ENCODE measurements at regions not wholly inside any gene's neighbourhood (a gene's known extent, or its start where the extent isn't known, plus 50 kb on each side); places are given as distances from the start of the nearest gene placed in this dataset.
"Not testable (repeated sequence)": the region's sequence is repeated elsewhere in the genome, so short reads cannot be mapped to it uniquely, and the experiment has no call there.

DNA sequence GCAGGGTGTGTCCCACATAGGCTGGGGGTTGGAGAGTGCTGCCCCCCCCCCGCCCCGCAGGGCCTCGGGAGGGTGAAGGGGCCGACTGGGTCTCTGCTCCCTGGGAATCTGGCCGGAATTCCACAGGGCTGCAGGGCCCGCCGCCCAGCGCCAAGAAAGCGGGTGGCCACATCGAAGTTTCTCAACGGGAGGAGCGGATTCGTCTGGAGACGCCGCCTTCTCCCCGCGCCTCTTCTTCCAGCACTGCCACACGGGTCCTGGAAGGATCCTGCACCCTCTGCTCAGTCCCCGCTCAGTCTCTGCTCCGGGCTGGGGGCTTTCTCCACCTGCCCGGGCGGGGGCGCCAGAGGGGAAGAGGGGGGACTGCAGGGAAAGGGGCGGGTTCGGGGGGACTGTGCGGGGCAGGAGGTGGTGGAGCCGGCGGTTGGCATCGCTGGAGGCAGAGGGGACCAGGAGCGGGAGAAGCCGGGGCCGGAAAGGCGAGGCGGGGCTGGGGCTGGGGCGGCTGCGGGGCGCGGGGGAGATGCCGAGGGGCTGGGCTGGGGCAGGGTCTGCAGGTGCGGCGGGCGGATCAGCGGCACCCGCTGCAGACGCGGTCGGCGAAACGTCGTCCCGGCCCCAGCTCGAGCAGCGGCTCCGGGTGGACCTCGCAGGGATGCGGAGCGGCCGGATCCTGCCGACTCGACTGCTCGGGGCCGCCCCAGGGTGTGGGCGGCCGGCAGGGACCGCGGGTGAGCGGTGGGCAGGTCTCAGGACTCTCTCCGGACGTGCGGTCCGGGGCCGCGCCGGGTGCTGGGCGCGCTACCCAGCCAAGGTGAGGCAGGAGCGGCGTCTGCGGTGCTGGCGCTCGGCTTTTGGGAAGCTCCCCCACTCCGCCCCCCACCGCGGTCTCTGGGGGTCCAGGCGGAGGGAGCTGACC is 811.4 kb upstream of the TMEM132C start:
- ATAC-seq (no peak), DNase-seq (ENCODE audit: low spot score) (no peak)
- intact Hi-C loops (cut with DNase I) = no loop called here

DNA sequence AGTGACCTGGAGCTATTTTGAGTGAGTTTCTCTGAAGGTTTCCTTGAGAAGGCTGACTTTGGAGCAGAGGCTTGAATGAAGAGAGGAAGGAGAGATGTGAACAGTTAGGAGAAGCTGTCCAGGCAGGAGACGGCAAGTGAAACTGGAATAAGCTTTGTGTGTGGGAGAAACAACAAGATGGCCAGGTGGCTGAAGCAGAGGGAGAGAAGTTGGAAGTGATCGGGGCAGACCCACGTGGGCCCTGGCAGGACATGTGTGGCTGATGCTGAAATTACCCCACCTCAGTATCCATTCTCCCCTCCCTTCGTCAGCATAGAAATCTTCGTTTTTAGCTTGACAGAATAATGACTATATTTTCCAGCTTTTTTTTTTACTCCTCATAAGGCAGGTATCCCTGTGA is 809.2 kb upstream of the TMEM132C start:
- intact Hi-C loops (cut with DNase I) = no loop called here
- ATAC-seq (no peak), DNase-seq (ENCODE audit: low spot score) (no peak)

DNA sequence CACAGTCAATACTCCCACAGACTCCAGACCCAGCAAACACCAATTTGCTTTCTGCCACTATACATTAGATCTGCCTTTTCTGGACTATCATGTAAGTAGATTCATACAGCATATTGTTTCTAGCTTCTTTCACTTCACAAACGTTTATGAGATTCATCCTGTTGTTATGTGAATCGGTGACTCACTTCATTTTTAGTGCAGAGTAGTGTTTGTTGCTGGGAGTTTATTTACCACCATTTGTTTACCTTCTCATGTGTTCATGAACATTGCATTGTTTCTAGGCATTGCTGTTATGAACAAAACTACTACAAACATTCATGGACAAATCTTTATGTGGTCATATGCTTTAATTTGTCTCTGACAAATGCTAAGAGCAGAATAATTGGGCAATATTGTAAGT is 807.8 kb upstream of the TMEM132C start:
- ATAC-seq (no peak), DNase-seq (ENCODE audit: low spot score) (no peak)
- intact Hi-C loops (cut with DNase I) = no loop called here

DNA sequence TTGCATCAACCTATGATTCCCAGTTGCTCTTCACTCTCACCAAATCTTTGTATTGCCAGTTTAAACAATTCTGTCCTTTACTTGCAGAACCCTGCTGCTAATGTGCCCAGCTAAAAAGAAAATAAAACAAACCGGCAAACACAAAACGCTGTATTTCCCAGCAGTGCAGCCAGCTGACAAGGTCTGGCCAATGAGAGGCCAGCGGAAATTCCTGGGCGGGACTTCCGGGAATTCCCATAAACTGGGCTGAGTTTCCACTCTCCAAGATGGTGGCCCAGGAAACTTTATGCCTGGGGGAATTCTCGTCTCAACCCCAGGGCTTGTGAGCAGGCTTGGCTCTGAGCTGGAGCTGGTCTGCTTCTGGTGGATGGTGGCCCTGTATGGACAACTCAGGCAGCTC is 807.3 kb upstream of the TMEM132C start:
- DNase-seq (ENCODE audit: low spot score) (no peak), ATAC-seq (no peak)
- intact Hi-C loops (cut with DNase I) = no loop called here

DNA sequence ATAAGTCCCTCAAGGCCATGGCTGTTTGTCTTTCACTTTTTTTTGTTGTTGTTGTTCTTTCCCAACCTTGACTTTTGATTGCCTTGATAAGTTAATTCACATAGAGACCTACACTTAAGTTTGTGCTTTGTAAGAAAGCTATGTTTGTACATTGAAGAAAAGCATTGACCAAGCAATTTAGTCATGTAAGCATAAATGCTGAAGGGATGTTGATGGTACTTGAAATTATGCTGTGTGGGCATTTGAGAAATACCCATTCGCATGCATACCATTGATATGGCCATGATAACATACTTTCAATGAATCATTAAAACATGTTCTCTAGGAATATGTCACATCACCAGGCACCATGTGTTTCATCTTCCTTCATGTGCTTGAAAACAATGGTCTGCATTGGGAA is 803.7 kb upstream of the TMEM132C start:
- intact Hi-C loops (cut with DNase I) = no loop called here
- ATAC-seq (no peak), DNase-seq (ENCODE audit: low spot score) (no peak)

DNA sequence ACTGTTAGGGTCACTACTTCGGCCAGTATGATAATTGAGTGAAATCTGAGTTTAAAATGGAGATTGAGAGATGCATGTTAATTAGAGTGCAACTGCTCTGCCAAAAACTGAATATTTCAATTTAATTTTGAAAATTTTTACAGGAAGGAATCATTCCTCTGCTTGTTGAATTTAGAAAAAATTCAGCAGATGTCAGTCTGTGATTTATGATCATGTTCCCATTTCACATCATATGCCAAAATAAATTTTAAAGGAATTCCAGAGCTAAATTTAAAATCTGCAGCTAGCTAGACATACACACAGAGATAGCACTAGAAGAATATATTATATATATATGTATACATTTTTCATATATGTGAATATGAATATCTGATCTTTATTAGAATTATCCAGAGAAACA is 797.6 kb upstream of the TMEM132C start:
- ATAC-seq (no peak), DNase-seq (ENCODE audit: low spot score) (no peak)
- intact Hi-C loops (cut with DNase I) = no loop called here

DNA sequence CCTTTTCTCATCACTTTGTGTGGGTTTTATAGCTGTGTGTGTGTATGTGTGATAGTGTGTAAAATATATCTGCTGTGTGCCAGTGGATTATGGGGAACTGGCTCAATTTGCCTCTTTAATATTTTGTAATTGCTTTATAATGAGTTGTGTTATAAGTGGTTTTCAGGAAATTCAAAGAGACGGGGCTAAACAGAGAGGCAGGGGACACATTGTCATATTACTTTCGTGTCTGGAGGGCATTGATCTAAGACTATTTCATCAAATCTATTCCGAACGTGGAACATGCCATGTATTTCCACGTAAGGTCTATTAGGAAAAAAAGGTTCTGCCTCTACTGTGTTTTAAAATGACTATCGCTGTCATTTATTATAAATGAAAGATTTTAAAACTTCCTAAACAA is 793.2 kb upstream of the TMEM132C start:
- no peak for DNase-seq (ENCODE audit: low spot score)
- intact Hi-C loops (cut with DNase I) = no loop called here
- ATAC-seq = no peak

DNA sequence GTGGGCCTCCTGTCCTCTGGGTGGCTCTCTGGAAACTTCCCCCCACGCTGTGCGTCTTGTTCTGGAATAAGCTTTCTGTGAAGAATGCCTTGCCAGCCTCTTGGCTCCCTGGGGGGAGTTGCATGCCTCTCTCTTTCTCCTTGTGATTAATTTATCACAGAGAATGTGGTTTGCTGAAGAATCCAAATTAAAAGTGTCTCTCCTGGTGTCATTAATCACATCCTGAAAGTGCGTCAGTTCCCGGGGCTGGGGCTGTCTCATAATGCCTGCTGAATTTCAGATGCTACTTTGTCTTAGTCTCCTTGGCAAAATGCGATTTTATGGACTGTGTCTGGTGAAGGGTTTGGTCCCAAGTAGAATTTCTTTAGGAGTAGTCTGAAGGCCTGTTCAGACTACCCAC is 787.7 kb upstream of the TMEM132C start:
- DNase-seq (ENCODE audit: low spot score) (no peak), ATAC-seq (no peak)
- intact Hi-C loops (cut with DNase I) = no loop called here

DNA sequence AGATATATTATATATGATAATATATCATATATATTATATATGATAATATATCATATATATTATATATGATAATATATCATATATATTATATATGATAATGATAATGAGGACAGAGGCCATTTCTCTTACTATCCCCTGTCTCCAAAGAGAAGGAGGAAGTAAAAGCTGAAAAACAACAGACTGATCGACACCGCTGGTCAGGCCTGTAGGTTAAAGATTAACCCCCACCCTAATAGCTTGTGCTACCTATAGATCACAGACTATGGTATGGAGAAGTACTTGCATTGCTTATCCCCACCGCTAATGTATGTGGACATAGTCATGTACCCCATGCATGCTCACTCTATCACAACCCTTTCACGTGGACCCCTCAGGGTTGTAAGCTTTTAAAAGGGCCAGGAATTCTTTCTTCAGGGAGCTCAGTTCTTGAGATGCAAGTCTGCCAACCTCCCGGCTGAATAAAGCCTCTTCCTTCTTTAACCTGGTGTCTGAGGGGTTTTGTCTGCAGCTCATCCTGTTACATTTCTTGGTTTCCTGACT is 786.1 kb upstream of the TMEM132C start:
- ATAC-seq (no peak), DNase-seq (ENCODE audit: low spot score) (no peak)
- intact Hi-C loops (cut with DNase I) = no loop called here

DNA sequence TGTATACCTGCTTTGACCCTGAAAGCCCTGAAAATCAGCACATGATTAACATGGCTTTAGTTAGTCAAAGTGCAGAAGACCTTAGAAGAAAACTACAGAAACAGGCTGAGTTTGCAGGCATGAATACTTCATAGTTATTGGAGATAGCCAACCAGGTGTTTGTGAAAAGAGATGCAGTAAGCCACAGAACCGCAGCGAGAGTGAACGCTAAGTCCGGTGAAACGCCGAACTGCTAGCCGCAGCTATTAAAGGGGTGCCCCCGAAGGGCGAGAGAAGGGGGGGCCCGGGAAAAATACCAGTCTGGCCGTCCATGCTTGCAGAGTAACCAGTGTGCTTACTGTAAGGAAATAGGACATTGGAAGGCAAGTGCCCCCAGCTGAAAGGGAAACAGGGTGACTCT is 784.0 kb upstream of the TMEM132C start:
- ATAC-seq (no peak), DNase-seq (ENCODE audit: low spot score) (no peak)
- intact Hi-C loops (cut with DNase I) = no loop called here

DNA sequence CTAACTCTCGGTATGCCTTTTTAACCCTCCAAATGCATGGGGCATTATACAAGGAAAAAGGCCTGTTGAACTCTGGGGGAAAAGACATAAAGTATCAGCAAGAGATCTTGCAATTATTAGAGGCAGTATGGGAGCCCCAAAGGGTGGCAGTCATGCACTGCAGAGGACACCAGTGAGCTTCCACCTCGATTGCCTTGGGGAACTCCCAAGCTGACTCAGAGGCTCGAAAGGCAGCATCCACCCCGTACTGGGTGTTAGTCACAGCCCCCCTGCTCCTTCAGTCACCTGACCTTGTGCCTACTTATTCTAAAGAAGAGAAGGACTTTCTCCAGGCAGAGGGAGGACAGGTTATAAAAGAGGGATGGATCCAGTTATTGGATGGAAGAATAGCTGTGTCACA is 781.4 kb upstream of the TMEM132C start:
- DNase-seq (ENCODE audit: low spot score) (no peak), ATAC-seq (no peak)
- intact Hi-C loops (cut with DNase I) = no loop called here

DNA sequence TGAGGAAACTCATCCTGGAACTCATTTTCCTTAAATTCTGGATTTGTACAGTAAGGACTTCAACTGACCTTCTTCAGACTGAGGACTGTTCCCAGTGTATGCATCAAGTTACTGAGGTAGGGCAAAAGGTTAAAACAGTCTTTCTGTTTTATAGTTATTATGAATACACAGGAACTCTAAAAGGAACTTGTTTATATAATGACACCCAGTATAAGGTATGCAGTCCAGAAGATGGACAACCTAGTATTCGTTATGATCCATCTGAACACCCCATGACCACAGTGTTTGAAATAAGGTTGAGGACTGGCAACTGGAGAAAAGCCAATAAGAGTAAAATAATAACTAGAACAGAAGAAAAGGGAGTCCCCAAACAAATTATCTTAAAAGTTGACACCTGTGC is 779.9 kb upstream of the TMEM132C start:
- intact Hi-C loops (cut with DNase I) = no loop called here
- ATAC-seq (no peak), DNase-seq (ENCODE audit: low spot score) (no peak)

DNA sequence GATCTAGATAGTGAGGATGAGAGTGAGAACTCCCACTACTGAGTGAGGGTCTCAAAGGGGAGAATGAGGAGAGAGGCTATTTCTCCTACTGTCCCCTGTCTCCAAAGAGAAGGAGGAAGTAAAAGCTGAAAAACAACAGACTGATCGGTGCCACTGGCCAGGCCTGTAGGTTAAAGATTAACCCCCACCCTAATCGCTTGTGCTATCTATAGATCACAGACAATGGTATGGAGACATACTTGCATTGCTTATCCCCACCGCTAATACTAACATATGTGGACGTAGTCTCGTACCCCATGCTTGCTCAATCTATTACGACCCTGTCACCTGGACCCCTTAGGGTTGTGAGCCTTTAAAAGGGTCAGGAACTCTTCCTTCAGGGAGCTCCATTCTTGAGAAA is 777.9 kb upstream of the TMEM132C start:
- intact Hi-C loops (cut with DNase I) = no loop called here
- ATAC-seq (no peak), DNase-seq (ENCODE audit: low spot score) (no peak)

DNA sequence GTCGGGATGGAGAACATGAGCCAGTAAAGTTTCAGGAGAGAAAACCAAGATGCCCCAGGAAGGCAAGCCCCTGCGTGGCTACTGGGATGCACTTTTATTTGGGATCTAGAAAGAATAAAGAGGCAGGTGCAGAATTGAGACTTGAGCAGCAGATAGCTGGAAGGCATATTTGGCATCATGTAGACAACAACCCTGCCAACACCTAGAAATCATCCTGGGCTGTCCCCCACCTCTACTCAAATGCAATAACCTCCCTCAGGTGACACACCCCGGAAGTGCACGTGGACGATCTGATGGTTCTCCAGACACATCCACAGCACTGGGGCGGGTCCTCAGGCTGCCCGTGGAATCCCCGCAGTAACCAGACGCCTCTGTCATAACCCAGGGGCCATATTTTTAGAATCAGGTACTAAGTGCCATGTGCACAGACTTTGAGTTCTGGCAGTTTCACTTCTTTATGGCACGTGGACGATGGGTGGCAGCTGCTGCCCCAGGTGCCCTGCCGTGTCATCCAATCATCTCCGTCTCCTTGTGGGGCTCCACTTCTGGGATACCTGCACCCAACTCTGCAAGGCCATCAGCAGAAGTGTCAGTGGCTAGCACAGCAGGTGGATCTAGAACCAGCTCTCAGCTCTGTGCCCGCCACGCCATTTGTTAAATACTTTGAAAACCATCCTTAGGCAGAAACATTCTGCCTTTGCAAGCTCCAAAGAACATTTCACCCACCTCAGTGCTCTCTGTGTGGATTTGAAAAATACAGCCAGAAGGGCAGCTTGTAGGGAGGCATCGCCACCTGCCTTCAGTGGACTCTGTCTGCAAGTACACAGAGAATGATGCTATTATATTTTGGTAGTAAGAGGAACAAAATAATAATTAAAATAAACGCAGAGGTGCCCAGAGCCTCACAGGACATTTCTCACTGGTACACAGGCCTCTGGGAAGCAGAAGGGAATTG is 771.7 kb upstream of the TMEM132C start:
- intact Hi-C loops (cut with DNase I) = no loop called here
- ATAC-seq (no peak), DNase-seq (ENCODE audit: low spot score) (no peak)

DNA sequence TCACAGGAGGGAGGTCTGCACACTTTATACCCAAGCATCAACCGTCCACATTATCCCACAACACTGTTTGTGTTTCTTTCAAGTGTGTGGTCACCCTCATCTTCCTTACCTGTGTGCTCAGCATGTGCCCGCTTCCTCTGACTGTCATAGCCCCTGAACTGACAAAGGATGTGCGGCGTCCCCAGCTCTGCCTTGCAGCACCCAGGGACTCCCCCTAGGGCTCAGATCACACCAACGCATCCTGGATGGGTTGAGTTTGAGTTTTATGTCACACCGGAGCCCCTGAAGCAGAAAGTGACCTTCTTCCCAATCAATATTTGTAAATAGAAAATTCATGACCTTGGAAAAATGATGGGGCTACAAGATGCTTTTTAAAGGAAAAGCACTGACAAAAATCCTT is 770.7 kb upstream of the TMEM132C start:
- intact Hi-C loops (cut with DNase I) = no loop called here
- ATAC-seq (no peak), DNase-seq (ENCODE audit: low spot score) (no peak)

DNA sequence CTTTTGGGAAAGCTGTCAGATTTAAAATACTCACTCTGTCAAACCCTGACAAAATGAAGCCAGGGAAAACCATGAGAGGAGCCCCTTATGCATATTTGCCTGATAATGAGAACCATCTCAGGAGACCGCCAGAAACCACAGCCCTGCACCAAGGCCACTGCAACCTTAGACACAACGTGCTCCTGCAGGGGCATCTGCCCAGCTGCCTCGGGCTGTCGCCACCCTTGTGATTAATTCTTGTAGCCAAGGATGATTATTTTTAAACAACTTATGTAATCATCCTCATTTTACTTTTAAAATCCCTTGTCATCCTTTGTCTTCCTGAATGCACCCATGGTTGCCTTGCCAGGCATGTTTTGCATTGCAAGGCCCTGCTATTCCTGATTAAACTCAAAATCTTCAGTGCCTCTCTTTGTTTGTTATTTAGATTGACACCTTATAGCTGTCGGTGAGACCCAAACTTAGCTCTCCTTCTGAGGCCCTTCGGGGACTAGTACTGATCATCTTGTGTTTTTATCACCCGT is 766.4 kb upstream of the TMEM132C start:
- intact Hi-C loops (cut with DNase I) = no loop called here
- ATAC-seq = no peak
- DNase-seq (ENCODE audit: low spot score) = no peak

DNA sequence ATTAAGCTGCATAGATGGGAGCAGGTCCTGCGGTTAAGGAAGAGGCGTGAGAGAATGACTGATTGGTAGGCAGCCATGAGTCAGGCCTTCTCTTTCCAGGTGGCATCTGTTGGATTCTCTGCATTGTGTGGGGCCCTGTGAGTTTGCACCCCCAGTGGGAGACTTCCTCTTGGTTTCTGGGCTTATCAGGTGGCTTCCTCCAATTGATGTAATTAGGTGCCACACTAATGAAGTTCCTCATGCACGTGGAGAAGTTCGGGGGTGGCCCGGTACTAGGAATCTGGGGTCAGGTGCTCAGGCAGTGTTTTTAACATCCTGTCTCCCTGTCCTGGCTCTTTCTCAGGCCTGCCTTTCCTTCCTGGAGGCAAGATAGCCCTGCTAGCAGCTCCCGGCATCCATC is 765.1 kb upstream of the TMEM132C start:
- ATAC-seq = no peak
- intact Hi-C loops (cut with DNase I) = no loop called here
- no peak for DNase-seq (ENCODE audit: low spot score)

DNA sequence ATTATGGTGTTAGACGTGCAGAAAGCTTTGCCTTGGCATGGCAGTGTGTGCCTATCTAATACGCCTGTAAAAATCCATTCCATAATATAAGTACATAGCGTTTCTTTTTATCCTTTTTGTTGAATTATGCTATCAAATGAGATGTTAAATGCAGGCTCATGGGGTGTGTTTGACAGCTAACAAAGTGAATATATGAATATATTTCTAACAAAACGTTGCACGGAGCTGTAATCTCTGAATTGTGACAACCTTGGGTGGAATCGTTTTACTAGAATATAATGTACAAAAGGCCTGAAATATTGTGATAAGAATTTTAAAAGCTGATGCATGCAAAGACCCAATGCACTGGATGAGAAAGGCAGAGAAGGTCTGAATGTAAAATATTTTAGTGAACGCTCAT is 763.7 kb upstream of the TMEM132C start:
- ATAC-seq (no peak), DNase-seq (ENCODE audit: low spot score) (no peak)
- intact Hi-C loops (cut with DNase I) = no loop called here

DNA sequence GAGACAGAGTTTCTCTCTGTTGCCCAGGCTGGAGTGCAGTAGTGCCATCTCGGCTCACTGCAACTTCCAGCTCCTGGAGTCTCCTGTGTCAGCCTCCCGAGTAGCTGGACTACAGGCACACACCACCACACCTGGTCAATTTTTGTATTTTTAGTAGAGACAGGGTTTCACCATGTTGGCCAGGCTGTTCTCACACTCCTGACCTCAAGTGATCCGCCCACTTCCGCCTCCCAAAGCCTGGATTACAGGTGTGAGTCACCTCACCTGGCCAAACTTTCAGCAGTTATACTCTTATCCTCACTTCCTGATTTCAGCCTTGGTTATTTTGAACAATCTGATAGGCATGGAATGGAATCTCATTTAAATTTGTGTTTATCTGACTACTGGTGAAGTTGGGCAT is 763.0 kb upstream of the TMEM132C start:
- DNase-seq (ENCODE audit: low spot score); intact Hi-C loops (cut with DNase I); ATAC-seq: not testable (repeated sequence)

DNA sequence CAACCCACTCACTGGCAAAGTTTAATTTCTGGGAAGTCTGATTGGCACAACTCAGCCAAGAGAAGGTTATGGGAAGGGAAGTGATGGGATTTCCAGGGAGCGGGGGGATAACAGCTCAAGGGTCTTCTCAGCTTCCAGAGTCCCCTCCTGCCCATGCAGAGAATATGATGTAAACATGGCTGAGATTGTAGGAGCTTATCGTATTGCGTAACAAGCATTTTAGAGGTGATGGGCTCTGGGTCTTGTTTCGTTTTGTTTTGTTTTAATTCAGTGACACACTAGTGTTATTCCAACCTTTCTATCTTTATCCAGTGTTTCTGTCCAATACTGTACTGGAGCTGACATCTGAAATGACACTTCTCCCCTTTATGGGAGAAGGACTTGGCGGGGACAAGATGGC is 762.1 kb upstream of the TMEM132C start:
- no peak for DNase-seq (ENCODE audit: low spot score)
- intact Hi-C loops (cut with DNase I) = no loop called here
- ATAC-seq = no peak

Measured in sciatic nerve (tissue), 2 donors.